HepG2 (cell line): ENCODE measurements at regions not wholly inside any gene's neighbourhood (a gene's known extent, or its start where the extent isn't known, plus 50 kb on each side); places are given as distances from the start of the nearest gene placed in this dataset.

Experiments
- CTCF ChIP-seq: sonication (generic); formaldehyde crosslinking; IDR thresholded peaks from 2 replicates; pipeline ENCODE4 v1.5.0; 2020; ENCODE audit warnings: mild to moderate bottlenecking, missing genetic modification reagents, moderate library complexity
- GABPA ChIP-seq, 2 experiments: IDR thresholded peaks; 2 replicates each; pipeline ENCODE4 v1.6.1; 2011 to 2016; ENCODE audit warnings: low read depth in 2 of 2, low read length in 1 of 2, missing biosample characterization in 1 of 2, missing genetic modification characterization in 1 of 2
- HCFC1 ChIP-seq: fragments of 150-350 bp; IDR thresholded peaks from 2 replicates; pipeline ENCODE4 v1.6.1; 2014; ENCODE audit warnings: low read depth, low read length
- PRDM15 ChIP-seq: sonication (generic); formaldehyde crosslinking; IDR thresholded peaks from 2 replicates; pipeline ENCODE4 v1.4.0; 2020; ENCODE audit warnings: missing genetic modification reagents
- REST ChIP-seq, 2 experiments: IDR thresholded peaks; 2 replicates each; pipeline ENCODE4 v1.6.1; 2011 to 2012; ENCODE audit warnings: low read length in 2 of 2, borderline replicate concordance in 1 of 2, low read depth in 1 of 2, mild to moderate bottlenecking in 1 of 2, moderate library complexity in 1 of 2
- RFX5 ChIP-seq: IDR thresholded peaks from 2 replicates; pipeline ENCODE4 v1.6.1; 2011; ENCODE audit warnings: low read depth, low read length, improper control_type of control experiment
- TAF1 ChIP-seq: sonication (generic); formaldehyde crosslinking; IDR thresholded peaks from 2 replicates; pipeline ENCODE4 v1.4.0; 2020; ENCODE audit warnings: missing genetic modification reagents

- TF ChIP-seq HCFC1 = no peak
- TF ChIP-seq GABPA (IDR thresholded peaks at IDR 0.05; ENCODE audit: low read depth, low read length) = no peak
- TF ChIP-seq GABPA (CRISPR knock-in tag; IDR thresholded peaks at IDR 0.05; ENCODE audit: low read depth) = no peak
- TF ChIP-seq PRDM15 (CRISPR knock-in tag) = no peak
- no peak for TF ChIP-seq REST (IDR thresholded peaks at IDR 0.05; ENCODE audit: borderline replicate concordance in 1 of 2, low read depth in 1 of 2, low read length in 2 of 2)
- TF ChIP-seq CTCF = no peak
- no peak for TF ChIP-seq RFX5
- TF ChIP-seq TAF1 (CRISPR knock-in tag) = no peak
These were observed 154.1 kb upstream of the SNX19 start for GRCh38 chr11:131070365-131070764.
